COLO668 (cell line): ENCODE measurements at regions not wholly inside any gene's neighbourhood (a gene's known extent, or its start where the extent isn't known, plus 50 kb on each side); places are given as distances from the start of the nearest gene placed in this dataset.
"Not testable (repeated sequence)": the region's sequence is repeated elsewhere in the genome, so short reads cannot be mapped to it uniquely, and the experiment has no call there.

Experiments used
- DNase-seq: peaks from one replicate; lab custom pipeline; 2025; ENCODE audit not compliant: unreplicated experiment; lab: John Stamatoyannopoulos, UW

- no peak for DNase-seq
Measured at GRCh38 chr4:160375772-160376452, 1273.0 kb downstream of the RAPGEF2 start.

- DNase-seq, result no peak
Measured at GRCh38 chr4:160386846-160387245, 1284.0 kb downstream of the RAPGEF2 start.

- DNase-seq, result no peak
Measured at GRCh38 chr4:160399826-160400225, 1296.9 kb downstream of the RAPGEF2 start.

- DNase-seq, result no peak
Measured at GRCh38 chr4:160403081-160403480, 1300.2 kb downstream of the RAPGEF2 start.

- no peak for DNase-seq
Measured at GRCh38 chr4:160406263-160406825, 1303.5 kb downstream of the RAPGEF2 start.

GRCh38 chr4:160414496-160414895 lies 1311.6 kb downstream of the RAPGEF2 start:
- no peak for DNase-seq

GRCh38 chr4:160423879-160424451 lies 1321.1 kb downstream of the RAPGEF2 start:
- no peak for DNase-seq

GRCh38 chr4:160426233-160426632 lies 1323.4 kb downstream of the RAPGEF2 start:
- DNase-seq, result no peak

- no peak for DNase-seq
Measured at GRCh38 chr4:160450876-160451275, 1348.0 kb downstream of the RAPGEF2 start.

GRCh38 chr4:160481696-160482690 lies 1379.1 kb downstream of the RAPGEF2 start:
- DNase-seq, result not testable (repeated sequence)

- no peak for DNase-seq
Measured at GRCh38 chr4:160485071-160485687, 1382.3 kb downstream of the RAPGEF2 start.

- no peak for DNase-seq
Measured at GRCh38 chr4:160492181-160492580, 1389.3 kb downstream of the RAPGEF2 start.

GRCh38 chr4:160493206-160493605 lies 1390.3 kb downstream of the RAPGEF2 start:
- DNase-seq, result no peak

- no peak for DNase-seq
Measured at GRCh38 chr4:160495356-160495755, 1392.5 kb downstream of the RAPGEF2 start.

GRCh38 chr4:160498211-160498610 lies 1395.3 kb downstream of the RAPGEF2 start:
- no peak for DNase-seq

GRCh38 chr4:160505724-160506123 lies 1402.8 kb downstream of the RAPGEF2 start:
- DNase-seq, result no peak

- no peak for DNase-seq
Measured at GRCh38 chr4:160510928-160511327, 1408.0 kb downstream of the RAPGEF2 start.

GRCh38 chr4:160514126-160514525 lies 1411.2 kb downstream of the RAPGEF2 start:
- DNase-seq, result no peak

- no peak for DNase-seq
Measured at GRCh38 chr4:160523231-160523630, 1420.4 kb downstream of the RAPGEF2 start.

GRCh38 chr4:160537681-160538080 lies 1434.8 kb downstream of the RAPGEF2 start:
- DNase-seq, result no peak

- DNase-seq, result no peak
Measured at GRCh38 chr4:160546201-160546600, 1443.3 kb downstream of the RAPGEF2 start.
